Ectodermal cell (in vitro differentiated cells): ENCODE measurements at regions not wholly inside any gene's neighbourhood (a gene's known extent, or its start where the extent isn't known, plus 50 kb on each side); places are given as distances from the start of the nearest gene placed in this dataset.

Experiments used
- H3K27ac ChIP-seq: 2 replicates; pipeline ENCODE4 v1.7.0; 2013; ENCODE audit warnings: mild to moderate bottlenecking, low read depth, low read length; ENCODE audit not compliant: insufficient read depth, poor library complexity, severe bottlenecking
- H3K27me3 ChIP-seq: 2 replicates; pipeline ENCODE4 v1.7.0; 2013; ENCODE audit warnings: mild to moderate bottlenecking, low read length; ENCODE audit not compliant: insufficient read depth, control insufficient read depth, poor library complexity, severe bottlenecking
- H3K36me3 ChIP-seq: one replicate; pipeline ENCODE4 v1.7.0; 2013; ENCODE audit warnings: low read length; ENCODE audit not compliant: control insufficient read depth, insufficient read depth
- H3K4me1 ChIP-seq: one replicate; pipeline ENCODE4 v1.7.0; 2013; ENCODE audit warnings: low read length; ENCODE audit not compliant: control insufficient read depth, insufficient read depth
- H3K4me3 ChIP-seq: 2 replicates; pipeline ENCODE4 v1.7.0; 2013; ENCODE audit warnings: low read depth, low read length, control low read depth; ENCODE audit not compliant: insufficient read depth
- H3K9me3 ChIP-seq: 2 replicates; pipeline ENCODE4 v1.7.0; 2013; ENCODE audit warnings: mild to moderate bottlenecking, low read length, moderate library complexity; ENCODE audit not compliant: control insufficient read depth
- WGBS, 2 experiments: methylation state at CpG; one replicate each; pipeline ENCODE4 v1.1.7; 2013; ENCODE audit warnings: missing lambda C conversion rate in 2 of 2; 5-methylcytosine and 5-hydroxymethylcytosine counted together

GRCh38 chr4:128384765-128385598, 97.4 kb upstream of the PGRMC2 start:
- Histone ChIP-seq H3K27me3 (no peaks in the 10 kb centered on the region), H3K27ac (no peak overlapping the region), H3K4me1 (peaks cover 4% of the 10 kb centered on the region), H3K4me3 (no peak overlapping the region), H3K9me3 (no peaks in the 10 kb centered on the region), H3K36me3 (no peaks in the 10 kb centered on the region)
- 88 to 89% methylated on average over 12 of the region's 12 CpGs for WGBS, 2 experiments

- Histone ChIP-seq H3K27ac (no peak overlapping the region), H3K27me3 (no peaks in the 10 kb centered on the region), H3K36me3 (no peaks in the 10 kb centered on the region), H3K4me3 (no peak overlapping the region), H3K9me3 (no peaks in the 10 kb centered on the region), H3K4me1 (peaks cover 4% of the 10 kb centered on the region)
- WGBS, 2 experiments: 94 to 98% methylated on average over 2 of the region's 2 CpGs
Observed at GRCh38 chr4:128384091-128384520, 96.5 kb upstream of the PGRMC2 start.

GRCh38 chr4:128381748-128382559, 94.3 kb upstream of the PGRMC2 start:
- no peaks in the 10 kb centered on the region for H3K36me3 ChIP-seq

GRCh38 chr4:128380306-128380705, 92.7 kb upstream of the PGRMC2 start:
- Histone ChIP-seq H3K9me3 (peaks cover 3% of the 10 kb centered on the region), H3K27me3 (no peaks in the 10 kb centered on the region), H3K4me3 (no peak overlapping the region), H3K27ac (no peak overlapping the region), H3K36me3 (no peaks in the 10 kb centered on the region), H3K4me1 (no peaks in the 10 kb centered on the region)
- 92 to 95% methylated on average over 4 of the region's 4 CpGs for WGBS, 2 experiments

More at GRCh38 chr4:128381748-128382559, 94.3 kb upstream of the PGRMC2 start:
- peaks cover under 1% of the 10 kb centered on the region for H3K9me3 ChIP-seq
- peaks cover under 1% of the 10 kb centered on the region for H3K4me1 ChIP-seq
- WGBS, 2 experiments: 81 to 84% methylated on average over 4 of the region's 4 CpGs
- H3K4me3 ChIP-seq: no peak overlapping the region
- H3K27ac ChIP-seq: no peak overlapping the region
- H3K27me3 ChIP-seq: no peaks in the 10 kb centered on the region

- Histone ChIP-seq H3K27ac (no peak overlapping the region), H3K27me3 (no peaks in the 10 kb centered on the region), H3K9me3 (peaks cover 3% of the 10 kb centered on the region), H3K36me3 (no peaks in the 10 kb centered on the region), H3K4me1 (no peaks in the 10 kb centered on the region), H3K4me3 (no peak overlapping the region)
- whole genome bisulfite sequencing, 2 experiments: 85 to 87% methylated on average over 3 of the region's 3 CpGs
Observed at GRCh38 chr4:128379860-128380259, 92.2 kb upstream of the PGRMC2 start.

GRCh38 chr4:128378668-128379067, 91.1 kb upstream of the PGRMC2 start:
- no peaks in the 10 kb centered on the region for H3K36me3 ChIP-seq
- H3K9me3 ChIP-seq: peaks cover 3% of the 10 kb centered on the region
- no peaks in the 10 kb centered on the region for H3K27me3 ChIP-seq
- no peaks in the 10 kb centered on the region for H3K4me1 ChIP-seq
- 90 to 97% methylated on average over 3 of the region's 3 CpGs for WGBS, 2 experiments
- H3K27ac ChIP-seq: no peak overlapping the region
- no peak overlapping the region for H3K4me3 ChIP-seq

GRCh38 chr4:128376958-128377357, 89.3 kb upstream of the PGRMC2 start:
- Histone ChIP-seq H3K36me3 (no peaks in the 10 kb centered on the region), H3K27me3 (no peaks in the 10 kb centered on the region), H3K27ac (no peak overlapping the region), H3K9me3 (peaks cover 3% of the 10 kb centered on the region), H3K4me3 (no peak overlapping the region), H3K4me1 (no peaks in the 10 kb centered on the region)
- WGBS, 2 experiments: 95% methylated on average over 4 of the region's 4 CpGs

- no peak overlapping the region for H3K27ac ChIP-seq
- no peaks in the 10 kb centered on the region for H3K36me3 ChIP-seq
- no peak overlapping the region for H3K4me3 ChIP-seq
- 88 to 97% methylated on average over 5 of the region's 5 CpGs for WGBS, 2 experiments
- H3K9me3 ChIP-seq: peaks cover 3% of the 10 kb centered on the region
- no peaks in the 10 kb centered on the region for H3K4me1 ChIP-seq
- H3K27me3 ChIP-seq: no peaks in the 10 kb centered on the region
Observed at GRCh38 chr4:128376303-128376702, 88.7 kb upstream of the PGRMC2 start.

- H3K4me3 ChIP-seq: no peak overlapping the region
- WGBS, 2 experiments: 83 to 88% methylated on average over 2 of the region's 2 CpGs
- H3K27me3 ChIP-seq: no peaks in the 10 kb centered on the region
- H3K36me3 ChIP-seq: no peaks in the 10 kb centered on the region
- no peak overlapping the region for H3K27ac ChIP-seq
- no peaks in the 10 kb centered on the region for H3K4me1 ChIP-seq
- H3K9me3 ChIP-seq: peaks cover 6% of the 10 kb centered on the region
Observed at GRCh38 chr4:128373628-128374027, 86.0 kb upstream of the PGRMC2 start.

- H3K36me3 ChIP-seq: no peaks in the 10 kb centered on the region
- H3K27me3 ChIP-seq: no peaks in the 10 kb centered on the region
- WGBS, 2 experiments: 100% methylated on average over 2 of the region's 2 CpGs; no CpG with 5 or more reads in 1 of the 2 experiments
- no peak overlapping the region for H3K4me3 ChIP-seq
- no peak overlapping the region for H3K27ac ChIP-seq
- peaks cover 4% of the 10 kb centered on the region for H3K9me3 ChIP-seq
- no peaks in the 10 kb centered on the region for H3K4me1 ChIP-seq
Observed at GRCh38 chr4:128371876-128372275, 84.3 kb upstream of the PGRMC2 start.
